Body of pancreas (tissue), 4 donors: ENCODE measurements at regions not wholly inside any gene's neighbourhood (a gene's known extent, or its start where the extent isn't known, plus 50 kb on each side); places are given as distances from the start of the nearest gene placed in this dataset.

ENCODE experiments used
- ATAC-seq: fragments of 150-250 bp; one replicate; pipeline ENCODE4 v1.9.1; 2016
- DNase-seq, 4 donors: peaks; one replicate each; pipeline ENCODE4 v3.0.0-alpha.2; 2019
- H3K27ac ChIP-seq, 4 donors: fragments of 200-600 bp; sonication (generic); 1 replicate in 3 of 4; 2 replicates in 1 of 4; pipeline versions ENCODE4 v1.5.1 to v1.6.1; 2016 to 2019; ENCODE audit warnings: mild to moderate bottlenecking in 1 of 4, mixed read lengths in 1 of 4, moderate library complexity in 1 of 4
- H3K27me3 ChIP-seq, 2 donors: fragments of 200-600 bp; sonication (generic); one replicate each; pipeline ENCODE4 v1.6.0; 2016; ENCODE audit warnings: mild to moderate bottlenecking in 1 of 2
- H3K36me3 ChIP-seq, 2 donors: fragments of 200-600 bp; sonication (generic); replicated peaks in 1 of 2; 2 replicates each; pipeline ENCODE4 v1.5.1; 2016; ENCODE audit warnings: low read depth in 2 of 2; ENCODE audit not compliant: insufficient read depth in 1 of 2
- H3K4me1 ChIP-seq: fragments of 200-600 bp; sonication (generic); one replicate; pipeline ENCODE4 v1.6.0; 2016
- H3K4me3 ChIP-seq, 2 donors: fragments of 200-600 bp; sonication (generic); 1 replicate in 1 of 2; 2 replicates in 1 of 2; pipeline ENCODE4 v1.5.1; 2016 to 2019
- H3K9me3 ChIP-seq, 3 donors: fragments of 200-600 bp; sonication (generic); 1 replicate in 2 of 3; 2 replicates in 1 of 3; pipeline ENCODE4 v1.5.1; 2016
- CTCF ChIP-seq, 7 experiments: fragments of 450-650 bp in 4 of 7; fragments of 200-600 bp in 3 of 7; sonication (generic) in 3 of 7; IDR thresholded peaks; one replicate each; pipeline ENCODE4 v1.5.1; 2016 to 2019; ENCODE audit warnings: antibody characterized with exemption in 7 of 7
- POLR2A ChIP-seq, 3 donors: fragments of 450-650 bp; IDR thresholded peaks; one replicate each; pipeline ENCODE4 v1.6.1; 2016; ENCODE audit warnings: antibody characterized with exemption in 3 of 3, mild to moderate bottlenecking in 2 of 3
- WGBS, 2 donors: methylation state at CpG; one replicate each; pipeline ENCODE4 v1.1.5; 2017; 5-methylcytosine and 5-hydroxymethylcytosine counted together
- intact Hi-C: fragments of 100-400 bp; cut with DNase I; formaldehyde crosslinking; loops from one replicate; pipeline ENCODE4 v1.15.1; 2023

DNA sequence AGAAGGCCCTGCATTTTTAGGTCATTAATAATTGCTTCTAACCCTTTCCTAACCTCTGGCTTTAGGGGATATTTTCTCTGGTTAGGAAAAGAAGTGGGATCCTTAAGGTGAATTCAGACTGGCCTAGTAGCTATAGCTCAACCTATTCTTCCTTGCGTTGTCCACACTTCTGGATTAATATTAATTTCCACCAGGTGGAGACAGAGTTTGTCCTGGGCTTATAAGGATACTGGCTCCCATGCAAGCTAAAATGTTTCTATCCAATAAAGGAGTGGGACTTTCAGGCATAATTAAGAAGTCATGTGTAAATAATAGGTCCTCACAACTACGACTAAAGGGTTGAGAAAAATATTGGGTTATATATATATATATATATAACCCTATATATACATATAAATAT is 860.0 kb upstream of the POU3F4 start:
- DNase-seq (no peak), ATAC-seq (no peak)
- Histone ChIP-seq H3K4me1 (no peaks in the 10 kb centered on the region), H3K27me3 (no peaks in the 10 kb centered on the region), H3K9me3 (no peaks in the 10 kb centered on the region), H3K4me3 (no peak overlapping the region), H3K36me3 (no peaks in the 10 kb centered on the region), H3K27ac (no peak overlapping the region)
- intact Hi-C loops = no loop called here
- WGBS, 2 donors = 79 to 80% methylated on average over 2 of the region's 2 CpGs
- TF ChIP-seq CTCF (IDR thresholded peaks at IDR 0.05) = peak in 1 of 7 experiments; percentile 18
- TF ChIP-seq POLR2A (IDR thresholded peaks at IDR 0.05) = no peak

- WGBS, 2 donors = 52 to 70% methylated on average over 3 to 5 of the region's 5 CpGs
- intact Hi-C loops = no loop called here
Observed at GRCh38 chrX:82649645-82650044, 858.4 kb upstream of the POU3F4 start.

DNA sequence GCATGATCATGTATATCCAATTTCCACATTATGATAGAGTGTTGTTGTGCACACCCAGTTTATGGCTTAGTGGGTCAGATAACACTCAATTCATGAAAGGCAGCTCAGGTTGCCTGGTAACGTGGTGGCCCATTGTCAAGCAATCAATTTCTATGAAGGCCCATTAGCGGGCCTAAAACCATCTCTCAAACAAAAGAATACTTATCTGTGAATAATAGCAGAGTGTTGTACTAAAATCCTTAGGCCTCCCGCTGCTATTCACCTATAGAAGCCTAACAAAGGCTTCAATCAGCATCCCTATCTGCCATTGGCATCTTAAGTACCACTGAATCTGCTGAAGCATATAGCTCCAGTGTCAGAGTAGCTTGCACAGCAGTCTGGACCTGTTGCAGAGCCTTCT is 849.6 kb upstream of the POU3F4 start:
- Histone ChIP-seq H3K27ac (no peak overlapping the region), H3K36me3 (no peaks in the 10 kb centered on the region), H3K4me1 (no peaks in the 10 kb centered on the region), H3K4me3 (no peak overlapping the region), H3K9me3 (no peaks in the 10 kb centered on the region), H3K27me3 (no peaks in the 10 kb centered on the region)
- no peak for TF ChIP-seq POLR2A (IDR thresholded peaks at IDR 0.05)
- no peak for TF ChIP-seq CTCF (IDR thresholded peaks at IDR 0.05)
- intact Hi-C loops = no loop called here
- DNase-seq = no peak
- no peak for ATAC-seq
- 35 to 50% methylated on average over 2 of the region's 3 CpGs for WGBS, 2 donors

More at GRCh38 chrX:82649645-82650044, 858.4 kb upstream of the POU3F4 start:
- no peaks in the 10 kb centered on the region for H3K4me1 ChIP-seq
- no peak for ATAC-seq
- H3K27me3 ChIP-seq = no peaks in the 10 kb centered on the region
- DNase-seq = no peak
- no peak overlapping the region for H3K27ac ChIP-seq
- H3K9me3 ChIP-seq = no peaks in the 10 kb centered on the region
- H3K4me3 ChIP-seq = no peak overlapping the region
- H3K36me3 ChIP-seq = no peaks in the 10 kb centered on the region
- TF ChIP-seq CTCF (IDR thresholded peaks at IDR 0.05) = no peak
- no peak for TF ChIP-seq POLR2A (IDR thresholded peaks at IDR 0.05)

DNA sequence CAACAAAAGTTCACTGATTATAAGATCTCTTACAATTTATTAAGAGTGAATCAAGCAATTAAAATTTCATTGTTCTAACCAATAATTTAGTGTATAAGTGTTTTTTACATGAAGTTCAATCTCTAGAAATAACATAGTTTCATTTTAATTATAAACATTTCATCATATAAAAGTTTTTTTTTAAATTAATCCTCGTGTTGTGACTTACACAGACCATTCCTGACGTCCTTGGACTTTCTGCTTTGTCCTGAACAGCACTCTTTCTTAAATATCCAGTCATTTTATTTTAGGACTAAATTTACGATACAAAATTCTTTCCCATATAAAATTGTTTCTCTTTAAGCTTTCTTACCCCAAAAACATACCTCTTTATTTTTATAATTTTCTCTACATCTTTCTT is 841.7 kb upstream of the POU3F4 start:
- DNase-seq = no peak
- no peaks in the 10 kb centered on the region for H3K36me3 ChIP-seq
- TF ChIP-seq POLR2A (IDR thresholded peaks at IDR 0.05) (no peak), CTCF (IDR thresholded peaks at IDR 0.05) (no peak)
- no peak for ATAC-seq
- no peaks in the 10 kb centered on the region for H3K4me1 ChIP-seq
- intact Hi-C loops = no loop called here
- H3K4me3 ChIP-seq = no peak overlapping the region
- H3K9me3 ChIP-seq = no peaks in the 10 kb centered on the region
- WGBS, 2 donors = 34 to 45% methylated on average over 3 of the region's 3 CpGs
- no peak overlapping the region for H3K27ac ChIP-seq
- H3K27me3 ChIP-seq = no peaks in the 10 kb centered on the region

DNA sequence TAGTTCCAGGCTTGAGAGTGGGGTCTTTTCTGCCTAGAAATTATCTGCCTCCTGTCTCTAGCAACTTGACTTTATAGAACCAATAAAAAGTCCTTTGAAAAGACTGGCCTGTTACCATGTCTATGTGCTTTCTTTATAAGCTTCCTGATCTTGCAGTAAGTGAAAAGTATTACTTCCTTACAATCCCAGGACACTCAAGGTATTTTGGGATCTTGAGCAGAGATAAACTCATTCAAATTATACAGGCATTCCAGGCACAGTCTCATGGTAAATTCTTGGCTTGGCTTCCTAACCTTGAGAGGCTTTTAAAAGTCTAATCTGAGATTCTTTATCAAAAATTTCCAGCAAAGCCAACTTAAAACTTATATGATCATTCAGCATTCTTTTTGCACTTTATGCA is 833.0 kb upstream of the POU3F4 start:
- no peaks in the 10 kb centered on the region for H3K9me3 ChIP-seq
- no peak for DNase-seq

More for the DNA sequence above, 833.0 kb upstream of the POU3F4 start:
- Histone ChIP-seq H3K36me3 (no peaks in the 10 kb centered on the region), H3K27ac (no peak overlapping the region), H3K27me3 (no peaks in the 10 kb centered on the region), H3K4me1 (no peaks in the 10 kb centered on the region), H3K4me3 (no peak overlapping the region)
- ATAC-seq = no peak
- TF ChIP-seq CTCF (IDR thresholded peaks at IDR 0.05) (no peak), POLR2A (IDR thresholded peaks at IDR 0.05) (no peak)
- intact Hi-C loops = no loop called here
